GM12864 (cell line): ENCODE measurements at regions not wholly inside any gene's neighbourhood (a gene's known extent, or its start where the extent isn't known, plus 50 kb on each side); places are given as distances from the start of the nearest gene placed in this dataset.

ENCODE experiments used
- DNase-seq: peaks from one replicate; pipeline ENCODE4 v3.0.0-alpha.2; 2011; ENCODE audit warnings: low read depth
- H3K4me3 ChIP-seq: 2 replicates; pipeline ENCODE4 v1.5.1; 2011; ENCODE audit warnings: mild to moderate bottlenecking, low read depth, low read length, control low read depth
- CTCF ChIP-seq: IDR thresholded peaks from 2 replicates; pipeline ENCODE4 v1.5.1; 2011; ENCODE audit warnings: low read depth, mild to moderate bottlenecking, moderate library complexity, low read length, control low read depth, inconsistent platforms; ENCODE audit errors: missing control alignments

- H3K4me3 ChIP-seq, result no peak overlapping the region
- DNase-seq, result no peak
- no peak for TF ChIP-seq CTCF
Measured at GRCh38 chr5:133780619-133781280, 168.4 kb upstream of the FSTL4 start.

- TF ChIP-seq CTCF, result peak; percentile 59
- no peak for DNase-seq
- H3K4me3 ChIP-seq, result no peak overlapping the region
Measured at GRCh38 chr5:133779828-133780475, 167.6 kb upstream of the FSTL4 start.

GRCh38 chr5:133778636-133779035, 166.3 kb upstream of the FSTL4 start:
- H3K4me3 ChIP-seq, result no peak overlapping the region
- no peak for TF ChIP-seq CTCF
- DNase-seq, result no peak

GRCh38 chr5:133777951-133778350, 165.6 kb upstream of the FSTL4 start:
- no peak overlapping the region for H3K4me3 ChIP-seq
- TF ChIP-seq CTCF, result no peak
- DNase-seq, result no peak

GRCh38 chr5:133775584-133776304, 163.4 kb upstream of the FSTL4 start:
- no peak for TF ChIP-seq CTCF
- no peak for DNase-seq
- H3K4me3 ChIP-seq, result no peak overlapping the region

- no peak overlapping the region for H3K4me3 ChIP-seq
- no peak for TF ChIP-seq CTCF
- DNase-seq, result no peak
Measured at GRCh38 chr5:133773247-133774202, 161.2 kb upstream of the FSTL4 start.
